ENCODE measurements at regions not wholly inside any gene's neighbourhood (a gene's known extent, or its start where the extent isn't known, plus 50 kb on each side); places are given as distances from the start of the nearest gene placed in this dataset.

- WGBS (ENCODE audit: extremely low coverage, insufficient read length, low lambda C conversion rate) = no CpG with 5 or more reads among the region's 2 CpGs
- no peak overlapping the region for H2AFZ ChIP-seq (ENCODE audit: low read length)
- H3K9me3 ChIP-seq (ENCODE audit: control insufficient read depth, low read depth, low read length) = no peaks in the 10 kb centered on the region
- Mint-ChIP-seq H3K27me3 (ENCODE audit: low read depth) (no peaks in the 10 kb centered on the region; the same call in 1 of the 2 replicates), H3K27ac (peak overlapping the region in 1 of 3 experiments; percentile 75; a peak in 2 of 7 replicates), H3K4me3 (no peak overlapping the region; a peak in 1 of 5 replicates), H3K4me1 (peaks cover 19 to 25% of the 10 kb centered on the region in 2 experiments), H3K9me3 (no peaks in the 10 kb centered on the region), H3K36me3 (ENCODE audit: insufficient read depth in 1 of 3, low read depth in 3 of 3) (no peaks in the 10 kb centered on the region)
- H4K8ac ChIP-seq (replicated peaks; ENCODE audit: insufficient read length, low read depth, low read length) = no peak overlapping the region
- peaks cover 11% of the 10 kb centered on the region; the same call in 1 of the 2 replicates for H3K4me1 ChIP-seq (ENCODE audit: insufficient read depth, low read length)
- H3K4me2 ChIP-seq (ENCODE audit: insufficient read depth, insufficient read length, low read length) = no peak overlapping the region
- H2BK5ac ChIP-seq (ENCODE audit: insufficient read length, low read length) = no peak overlapping the region
- no peak overlapping the region for H2BK20ac ChIP-seq (ENCODE audit: low read depth, low read length, poor library complexity, severe bottlenecking)
- no peak overlapping the region for H2AK5ac ChIP-seq (ENCODE audit: insufficient read length, low read length)
- no peaks in the 10 kb centered on the region for H4K20me1 ChIP-seq (ENCODE audit: control insufficient read depth, insufficient read depth, insufficient read length)
- TF ChIP-seq CTCF (conservative IDR thresholded peaks at IDR 0.05) = no peak
- no peak overlapping the region; the same call in 1 of the 2 replicates for H3K14ac ChIP-seq (ENCODE audit: insufficient read depth, low read length)
- H4K91ac ChIP-seq (ENCODE audit: insufficient read length, low read depth, low read length) = peak overlapping the region; percentile 73
- no peak overlapping the region for H3K56ac ChIP-seq (ENCODE audit: insufficient read length, low read depth, low read length)
- no peak overlapping the region for H3K18ac ChIP-seq (ENCODE audit: insufficient read length, low read depth, low read length)
- DNase-seq = no peak
- no peaks in the 10 kb centered on the region for H3K79me2 ChIP-seq (ENCODE audit: insufficient read depth, low read length)
- H3K4ac ChIP-seq (ENCODE audit: low read depth, low read length) = no peak overlapping the region
- peaks cover 5% of the 10 kb centered on the region for H3K23me2 ChIP-seq (ENCODE audit: insufficient read length, low read depth, low read length, poor library complexity, severe bottlenecking)
- H2BK120ac ChIP-seq (ENCODE audit: low read depth, low read length, poor library complexity, severe bottlenecking) = no peak overlapping the region
- no peak overlapping the region for H3K23ac ChIP-seq (ENCODE audit: insufficient read length, low read depth, low read length)
- no peak overlapping the region for H3T11ph ChIP-seq (ENCODE audit: low read length)
- H4K5ac ChIP-seq (ENCODE audit: insufficient read length, low read depth, low read length) = no peak overlapping the region
- no peaks in the 10 kb centered on the region for H3K27me3 ChIP-seq (ENCODE audit: insufficient read depth, low read length)
- no peaks in the 10 kb centered on the region for H3K79me1 ChIP-seq (ENCODE audit: insufficient read depth, low read depth, low read length, poor library complexity, severe bottlenecking)
- H2BK15ac ChIP-seq (ENCODE audit: low read depth, low read length) = no peak overlapping the region
- no peak overlapping the region for H3K27ac ChIP-seq (ENCODE audit: insufficient read length, low read depth, low read length)
- no peak overlapping the region for H3K9ac ChIP-seq (ENCODE audit: extremely low read depth, insufficient read length, low read length)
- H2BK12ac ChIP-seq (ENCODE audit: insufficient read length, low read depth, low read length) = no peak overlapping the region
Measured at GRCh38 chr7:133199831-133200230, 53.0 kb upstream of the EXOC4 start.
